HEK293 (cell line): ENCODE measurements at regions not wholly inside any gene's neighbourhood (a gene's known extent, or its start where the extent isn't known, plus 50 kb on each side); places are given as distances from the start of the nearest gene placed in this dataset.
"Not testable (repeated sequence)": the region's sequence is repeated elsewhere in the genome, so short reads cannot be mapped to it uniquely, and the experiment has no call there.

Source experiments
- CTCF ChIA-PET: fragments of 350-600 bp; formaldehyde crosslinking; extraction: SDS; loops from one replicate; lab custom pipeline; 2021; ENCODE audit warnings: antibody characterized with exemption; lab: Yijun Ruan, JAX
- POLR2A ChIA-PET: fragments of 300-600 bp; formaldehyde crosslinking; extraction: SDS; loops from one replicate; lab custom pipeline; 2020; ENCODE audit warnings: antibody characterized with exemption, inconsistent platforms; lab: Yijun Ruan, JAX
- H3K27ac ChIP-seq: fragments of 200-500 bp; sonication (Bioruptor generic); 2 replicates; pipeline ENCODE4 v1.5.1; 2014; ENCODE audit warnings: low read depth, low read length, control low read depth, inconsistent platforms; ENCODE audit errors: extremely low read depth
- H3K36me3 ChIP-seq, 2 experiments: fragments of 200-500 bp in 1 of 2; sonication (Bioruptor generic) in 1 of 2; 1 replicate in 1 of 2; 2 replicates in 1 of 2; pipeline ENCODE4 v1.5.1; 2014 to 2017; ENCODE audit warnings: inconsistent platforms in 2 of 2, low read length in 2 of 2; ENCODE audit not compliant: control insufficient read depth in 2 of 2, insufficient read depth in 1 of 2
- H3K4me1 ChIP-seq: fragments of 200-500 bp; sonication (Bioruptor generic); 2 replicates; pipeline ENCODE4 v1.5.1; 2014; ENCODE audit warnings: mild to moderate bottlenecking, low read length, inconsistent platforms; ENCODE audit not compliant: control insufficient read depth, insufficient read depth
- H3K4me3 ChIP-seq: 2 replicates; pipeline ENCODE4 v1.5.1; 2011; ENCODE audit warnings: low read depth, mild to moderate bottlenecking, control low read depth, low read length, moderate library complexity
- H3K9me3 ChIP-seq: fragments of 200-500 bp; sonication (Bioruptor generic); 2 replicates; pipeline ENCODE4 v1.5.1; 2014; ENCODE audit warnings: low read depth, low read length, inconsistent platforms; ENCODE audit not compliant: control insufficient read depth, insufficient read depth
- AEBP2 ChIP-seq: fragments of 450-650 bp; formaldehyde crosslinking; IDR thresholded peaks from 2 replicates; pipeline ENCODE4 v1.5.1; 2016; ENCODE audit warnings: missing biosample characterization, missing genetic modification characterization, borderline replicate concordance
- GLIS2 ChIP-seq: fragments of 450-650 bp; formaldehyde crosslinking; IDR thresholded peaks from 2 replicates; pipeline ENCODE4 v1.5.1; 2016; ENCODE audit warnings: missing biosample characterization, missing genetic modification characterization
- MEIS1 ChIP-seq: sonication (generic); formaldehyde crosslinking; IDR thresholded peaks from 2 replicates; pipeline ENCODE4 v1.8.1; 2022; ENCODE audit warnings: missing genetic modification reagents, mild to moderate bottlenecking, borderline replicate concordance
- OSR2 ChIP-seq: fragments of 450-650 bp; formaldehyde crosslinking; IDR thresholded peaks from 2 replicates; pipeline ENCODE4 v1.5.1; 2016; ENCODE audit warnings: missing biosample characterization, missing genetic modification characterization
- SALL2 ChIP-seq: fragments of 450-650 bp; formaldehyde crosslinking; IDR thresholded peaks from 2 replicates; pipeline ENCODE4 v1.5.0; 2017; ENCODE audit warnings: missing biosample characterization, mild to moderate bottlenecking, missing genetic modification characterization, borderline replicate concordance
- SETDB1 ChIP-seq: IDR thresholded peaks from one replicate; pipeline ENCODE4 v1.6.1; 2017; ENCODE audit warnings: mild to moderate bottlenecking, low read length, moderate library complexity, mixed read lengths; ENCODE audit not compliant: insufficient read length
- SP2 ChIP-seq: fragments of 450-650 bp; formaldehyde crosslinking; IDR thresholded peaks from 2 replicates; pipeline ENCODE4 v1.5.1; 2016; ENCODE audit warnings: missing biosample characterization, missing genetic modification characterization
- SP3 ChIP-seq: fragments of 450-650 bp; formaldehyde crosslinking; IDR thresholded peaks from 2 replicates; pipeline ENCODE4 v1.5.1; 2016; ENCODE audit warnings: missing biosample characterization, missing genetic modification characterization
- ZBTB1 ChIP-seq: fragments of 450-650 bp; formaldehyde crosslinking; IDR thresholded peaks from 2 replicates; pipeline ENCODE4 v1.5.1; 2016; ENCODE audit warnings: missing biosample characterization, missing genetic modification characterization
- ZBTB17 ChIP-seq: fragments of 450-650 bp; formaldehyde crosslinking; IDR thresholded peaks from 2 replicates; pipeline ENCODE4 v1.5.1; 2016; ENCODE audit warnings: missing biosample characterization, missing genetic modification characterization
- ZNF214 ChIP-seq: fragments of 450-650 bp; formaldehyde crosslinking; IDR thresholded peaks from 2 replicates; pipeline ENCODE4 v1.5.1; 2017; ENCODE audit warnings: missing biosample characterization, mild to moderate bottlenecking, missing genetic modification characterization, borderline replicate concordance
- ZNF274 ChIP-seq, 2 experiments: fragments of 200-500 bp in 1 of 2; fragments of 450-650 bp in 1 of 2; sonication (Bioruptor generic) in 1 of 2; formaldehyde crosslinking in 1 of 2; IDR thresholded peaks; 2 replicates each; pipeline versions ENCODE4 v1.5.1 to v1.6.1; 2014 to 2016; ENCODE audit warnings: borderline replicate concordance in 1 of 2, inconsistent platforms in 1 of 2, low read length in 1 of 2, missing biosample characterization in 1 of 2, missing genetic modification characterization in 1 of 2
- ZNF488 ChIP-seq: fragments of 450-650 bp; formaldehyde crosslinking; IDR thresholded peaks from 2 replicates; pipeline ENCODE4 v1.5.1; 2016; ENCODE audit warnings: missing biosample characterization, missing genetic modification characterization
- ZNF510 ChIP-seq: fragments of 450-650 bp; formaldehyde crosslinking; IDR thresholded peaks from 2 replicates; pipeline ENCODE4 v1.5.1; 2018; ENCODE audit warnings: mild to moderate bottlenecking, missing genetic modification characterization, missing biosample characterization; ENCODE audit not compliant: insufficient replicate concordance
- ZNF521 ChIP-seq: fragments of 450-650 bp; formaldehyde crosslinking; IDR thresholded peaks from 2 replicates; pipeline ENCODE4 v1.5.1; 2017; ENCODE audit warnings: missing biosample characterization, mild to moderate bottlenecking, missing genetic modification characterization
- ZNF600 ChIP-seq: fragments of 450-650 bp; formaldehyde crosslinking; IDR thresholded peaks from 2 replicates; pipeline ENCODE4 v1.5.1; 2016; ENCODE audit warnings: missing biosample characterization, missing genetic modification characterization
- ZNF768 ChIP-seq: fragments of 450-650 bp; formaldehyde crosslinking; IDR thresholded peaks from 2 replicates; pipeline ENCODE4 v1.5.1; 2018; ENCODE audit warnings: missing biosample characterization, mild to moderate bottlenecking, missing genetic modification characterization
- TF ChIP-seq, protein P1 (sequence below): fragments of 450-650 bp; formaldehyde crosslinking; IDR thresholded peaks from 2 replicates; pipeline ENCODE4 v1.5.1; 2016; ENCODE audit warnings: missing biosample characterization, missing genetic modification characterization, low read depth
- TF ChIP-seq, protein P2 (sequence below): fragments of 450-650 bp; formaldehyde crosslinking; IDR thresholded peaks from 2 replicates; pipeline ENCODE4 v1.5.1; 2017; ENCODE audit warnings: missing biosample characterization, missing genetic modification characterization

DNA sequence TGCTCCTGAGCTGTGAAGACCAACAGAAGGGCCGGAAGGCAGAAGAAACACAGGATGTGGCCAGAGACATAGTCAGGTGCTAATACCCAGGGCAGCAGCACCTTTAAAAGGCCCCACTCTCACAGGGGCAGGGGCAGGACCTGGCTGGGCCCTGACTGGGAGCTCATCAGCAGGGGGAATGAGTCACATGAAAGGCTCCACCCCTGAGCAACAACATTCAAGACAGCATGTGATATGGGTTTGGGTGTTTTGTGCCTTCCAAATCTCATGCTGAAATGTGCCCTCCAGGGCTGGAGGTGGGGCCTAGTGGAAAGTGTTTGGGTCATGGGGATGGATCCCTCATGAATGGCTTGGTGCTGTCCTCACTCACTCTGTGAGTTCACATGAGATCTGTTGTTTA, 181.7 kb downstream of the ERCC6L2 start (continued):
- TF ChIP-seq AEBP2 (tag by site-specific recombination) (no peak), ZBTB1 (tag by site-specific recombination) (no peak), GLIS2 (tag by site-specific recombination) (no peak), MEIS1 (CRISPR knock-in tag) (no peak), SALL2 (tag by site-specific recombination) (no peak), ZNF214 (tag by site-specific recombination) (no peak), OSR2 (tag by site-specific recombination) (no peak), ZNF768 (tag by site-specific recombination) (no peak)
- TF ChIP-seq, protein P1, sequence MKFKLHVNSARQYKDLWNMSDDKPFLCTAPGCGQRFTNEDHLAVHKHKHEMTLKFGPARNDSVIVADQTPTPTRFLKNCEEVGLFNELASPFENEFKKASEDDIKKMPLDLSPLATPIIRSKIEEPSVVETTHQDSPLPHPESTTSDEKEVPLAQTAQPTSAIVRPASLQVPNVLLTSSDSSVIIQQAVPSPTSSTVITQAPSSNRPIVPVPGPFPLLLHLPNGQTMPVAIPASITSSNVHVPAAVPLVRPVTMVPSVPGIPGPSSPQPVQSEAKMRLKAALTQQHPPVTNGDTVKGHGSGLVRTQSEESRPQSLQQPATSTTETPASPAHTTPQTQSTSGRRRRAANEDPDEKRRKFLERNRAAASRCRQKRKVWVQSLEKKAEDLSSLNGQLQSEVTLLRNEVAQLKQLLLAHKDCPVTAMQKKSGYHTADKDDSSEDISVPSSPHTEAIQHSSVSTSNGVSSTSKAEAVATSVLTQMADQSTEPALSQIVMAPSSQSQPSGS (tag by site-specific recombination) = no peak
- TF ChIP-seq, all 188 proteins: peak for 0

DNA sequence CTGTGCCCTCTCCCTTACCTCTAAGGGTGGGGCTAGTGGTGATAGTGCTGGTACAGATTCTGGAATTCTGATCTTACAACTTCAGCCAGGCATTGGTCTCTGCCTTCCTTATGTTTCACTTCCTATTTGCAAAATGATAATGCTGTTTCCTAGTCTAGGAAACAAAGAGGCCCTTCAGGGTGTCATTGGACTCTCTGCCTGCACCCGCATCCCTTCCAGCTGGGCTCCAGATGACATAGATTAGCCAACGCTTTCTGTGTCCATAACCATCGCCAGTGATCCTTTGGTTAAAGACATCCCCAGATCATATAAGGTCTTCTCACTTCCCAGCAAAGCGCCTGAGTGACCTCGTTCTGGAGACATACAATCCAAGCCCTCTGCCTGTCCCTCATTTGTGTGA, 180.7 kb downstream of the ERCC6L2 start:
- TF ChIP-seq ZNF488 (tag by site-specific recombination) (no peak), ZNF600 (tag by site-specific recombination) (no peak), ZNF521 (tag by site-specific recombination) (no peak), ZNF510 (tag by site-specific recombination) (no peak), ZBTB17 (no peak), ZNF274 (IDR thresholded peaks at IDR 0.05; ENCODE audit: low read length) (no peak), ZNF274 (tag by site-specific recombination; IDR thresholded peaks at IDR 0.05; ENCODE audit: borderline replicate concordance) (no peak), SP2 (tag by site-specific recombination) (no peak), SP3 (no peak)
- TF ChIP-seq, protein P2, sequence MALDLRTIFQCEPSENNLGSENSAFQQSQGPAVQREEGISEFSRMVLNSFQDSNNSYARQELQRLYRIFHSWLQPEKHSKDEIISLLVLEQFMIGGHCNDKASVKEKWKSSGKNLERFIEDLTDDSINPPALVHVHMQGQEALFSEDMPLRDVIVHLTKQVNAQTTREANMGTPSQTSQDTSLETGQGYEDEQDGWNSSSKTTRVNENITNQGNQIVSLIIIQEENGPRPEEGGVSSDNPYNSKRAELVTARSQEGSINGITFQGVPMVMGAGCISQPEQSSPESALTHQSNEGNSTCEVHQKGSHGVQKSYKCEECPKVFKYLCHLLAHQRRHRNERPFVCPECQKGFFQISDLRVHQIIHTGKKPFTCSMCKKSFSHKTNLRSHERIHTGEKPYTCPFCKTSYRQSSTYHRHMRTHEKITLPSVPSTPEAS = no peak
- no peak overlapping the region for H3K27ac ChIP-seq
- H3K9me3 ChIP-seq = no peaks in the 10 kb centered on the region
- H3K36me3 ChIP-seq = no peaks in the 10 kb centered on the region
- H3K4me1 ChIP-seq = no peaks in the 10 kb centered on the region
- ChIA-PET CTCF (no interaction called here), POLR2A (no interaction called here)
- H3K4me3 ChIP-seq = no peak overlapping the region

- H3K4me3 ChIP-seq, POLR2A ChIA-PET, H3K36me3 ChIP-seq, H3K27ac ChIP-seq, H3K9me3 ChIP-seq, H3K4me1 ChIP-seq: not testable (repeated sequence)
- CTCF ChIA-PET = interaction anchor here (1.8 kb wide), 1 partner anchor 17 kb away, joined by 5 read pairs; no protein-coding TSS in a partner anchor
- TF ChIP-seq SETDB1 = peak; percentile 16
Observed at GRCh38 chr9:96054248-96054647, 178.8 kb downstream of the ERCC6L2 start.
